Hindlimb muscle (tissue), 1 donor: ENCODE measurements at regions not wholly inside any gene's neighbourhood (a gene's known extent, or its start where the extent isn't known, plus 50 kb on each side); places are given as distances from the start of the nearest gene placed in this dataset.

Experiments used
- DNase-seq: peaks from one replicate; pipeline ENCODE4 v3.0.0-alpha.2; 2013

DNA sequence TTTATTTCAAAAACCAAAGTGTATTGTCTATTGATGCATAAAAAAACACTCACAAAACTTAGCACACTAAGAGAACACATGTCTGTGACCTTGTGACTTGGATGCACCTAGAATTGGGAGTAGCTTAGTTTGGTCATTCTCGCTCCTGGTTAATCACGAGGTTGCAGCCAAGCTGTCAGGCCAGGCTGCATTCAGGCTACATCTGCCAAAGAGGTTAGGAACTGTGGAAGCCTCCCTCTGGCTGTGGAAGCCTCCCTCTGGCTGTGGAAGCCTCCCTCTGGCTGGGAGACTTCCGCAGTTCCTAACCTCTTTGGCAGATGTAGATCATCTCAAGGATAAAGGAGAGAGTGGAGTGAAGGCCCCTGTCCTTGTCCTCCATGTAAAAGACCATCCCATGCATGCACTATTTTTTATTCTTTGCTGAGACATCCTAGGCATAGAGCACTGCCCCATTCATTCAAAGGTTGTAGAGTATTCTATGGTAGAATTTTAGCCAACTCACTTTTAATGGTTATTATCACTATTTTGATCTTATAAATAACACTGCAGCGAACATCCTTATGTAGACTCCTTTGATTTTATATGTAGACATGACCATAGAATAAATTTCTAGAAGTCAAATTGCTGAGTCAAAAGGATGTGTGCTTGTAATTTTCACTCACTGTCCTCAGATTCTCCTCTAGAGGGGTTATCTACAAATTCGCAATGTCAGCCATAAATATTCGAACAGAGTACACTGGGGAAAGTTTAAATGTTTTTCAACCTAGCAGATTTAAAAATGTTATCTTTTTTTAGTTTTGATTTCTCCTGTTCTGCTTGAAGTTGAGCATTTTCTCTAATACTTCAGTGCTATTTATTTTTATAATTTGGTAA, 63.0 kb upstream of the IGLL5 start:
- DNase-seq, result no peak

DNA sequence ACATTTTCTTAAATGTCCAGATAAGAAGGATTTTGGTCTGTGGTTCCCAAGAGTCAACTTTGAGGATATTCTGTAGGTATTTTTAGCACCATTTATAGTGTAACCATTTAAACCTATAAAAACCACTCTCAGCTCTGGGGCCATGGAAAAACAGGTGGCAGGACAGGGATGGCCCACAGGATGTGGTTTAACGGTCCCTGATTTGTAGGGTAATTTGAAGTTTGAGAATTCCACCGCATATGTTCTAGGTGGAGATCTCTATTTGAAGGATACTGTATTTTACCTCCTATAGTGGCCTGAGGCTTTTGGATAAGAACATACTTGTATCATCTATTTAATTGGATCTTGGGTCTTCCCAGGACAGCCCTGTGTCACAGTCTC, 62.4 kb upstream of the IGLL5 start:
- no peak for DNase-seq

DNA sequence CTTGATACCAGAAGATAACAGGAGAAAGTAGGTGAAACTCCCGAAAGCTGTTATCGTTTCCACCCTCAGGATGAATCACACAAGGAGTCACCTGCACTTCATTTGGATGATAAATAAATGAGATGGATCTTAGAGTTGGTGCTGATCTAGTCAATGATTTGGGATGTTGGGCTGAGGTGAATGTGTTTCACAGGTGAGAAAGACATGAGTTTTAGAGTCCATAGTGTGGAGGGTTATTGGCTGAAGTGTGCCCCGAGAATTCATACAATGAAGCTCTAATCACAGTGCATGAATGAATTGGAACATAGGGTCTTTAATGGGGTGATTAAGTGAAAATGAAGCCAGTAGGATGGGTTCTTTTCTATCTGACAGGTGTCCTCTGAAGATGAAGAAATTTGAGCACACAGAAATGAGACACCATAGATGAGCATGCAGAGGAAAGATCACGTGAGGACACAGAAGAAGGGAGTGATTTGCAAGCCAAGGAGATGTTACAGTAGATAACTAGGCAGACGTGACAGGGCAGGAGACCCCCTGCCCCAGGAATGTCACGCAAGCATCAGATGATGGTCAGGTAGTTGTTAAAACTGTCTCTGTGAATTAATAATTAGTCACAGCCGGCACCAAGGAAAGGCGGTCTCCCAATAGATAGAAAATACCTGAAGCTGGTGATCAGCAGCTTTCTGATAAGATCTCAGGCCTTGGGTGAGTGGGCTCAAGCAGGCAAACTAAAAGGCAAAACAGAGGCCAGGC, 60.3 kb upstream of the IGLL5 start:
- no peak for DNase-seq

DNA sequence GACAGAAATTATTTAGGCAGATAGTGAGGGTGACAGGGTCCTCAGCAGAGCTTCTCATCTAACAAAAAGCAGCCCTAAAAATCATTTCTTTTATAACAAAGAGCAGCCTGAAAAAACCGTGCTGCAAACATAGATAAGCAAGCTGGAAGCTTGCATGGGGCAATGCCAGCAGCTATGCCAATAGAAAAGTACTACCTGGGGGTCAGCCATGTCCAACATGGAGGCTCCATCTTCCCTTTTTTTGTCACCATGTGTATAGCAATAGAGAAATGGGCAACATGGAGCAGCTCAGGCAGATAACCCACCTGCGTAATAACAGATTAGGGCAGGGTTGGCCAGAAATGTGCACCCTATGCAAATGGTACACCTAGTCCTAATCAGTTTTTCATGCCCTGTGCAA, 57.4 kb upstream of the IGLL5 start:
- no peak for DNase-seq

DNA sequence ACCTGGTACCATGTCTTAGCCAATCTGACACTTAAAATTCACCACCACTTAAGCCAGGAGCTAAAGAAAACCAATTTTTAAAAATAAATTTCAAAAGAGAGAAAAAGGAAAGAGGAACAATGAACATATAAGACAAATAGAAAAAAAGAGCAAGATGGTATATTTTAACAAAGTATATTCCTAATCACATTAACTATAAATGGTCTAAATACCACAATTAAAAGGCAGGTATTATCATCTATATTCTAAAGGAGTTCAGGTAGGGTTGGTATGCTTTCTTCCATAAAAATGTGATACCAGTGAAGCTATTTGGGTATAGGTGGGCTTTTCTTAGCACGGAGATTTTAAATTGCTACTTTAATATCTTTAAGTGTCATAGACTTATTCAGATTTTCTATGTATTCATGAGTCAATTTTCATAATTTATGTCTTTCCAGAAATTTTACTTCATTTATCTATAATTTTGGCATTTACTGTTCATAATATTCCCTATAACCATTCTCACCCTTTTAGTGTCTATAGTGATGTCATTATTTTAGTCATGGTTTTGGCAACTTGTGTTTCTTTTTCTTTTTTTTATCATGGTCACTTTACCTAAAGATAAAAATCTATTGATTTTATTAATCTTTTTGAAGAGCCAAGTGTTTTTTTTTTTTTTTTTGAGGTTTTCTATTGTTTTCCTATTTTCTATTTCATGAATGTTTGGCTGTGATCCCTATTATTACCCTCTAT, 56.5 kb upstream of the IGLL5 start:
- DNase-seq, result no peak

DNA sequence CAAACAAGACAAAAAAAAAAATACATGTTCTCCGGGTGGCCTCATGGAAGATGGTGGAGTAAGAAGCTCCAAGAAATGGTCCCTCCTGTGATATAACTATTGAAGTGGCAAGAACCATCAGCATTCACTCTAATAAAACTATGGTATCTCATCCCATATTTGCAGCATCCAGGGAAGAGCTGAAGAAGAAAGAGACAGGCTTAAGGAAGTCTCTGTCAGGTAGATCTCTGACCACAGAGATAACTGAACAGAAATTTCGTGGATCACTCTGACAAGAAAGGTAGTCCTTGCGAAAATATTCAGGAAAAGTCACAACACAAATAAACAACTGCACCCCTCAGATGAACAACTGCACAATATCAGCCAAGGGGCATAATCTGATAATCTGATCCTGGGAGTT, 54.6 kb upstream of the IGLL5 start:
- no peak for DNase-seq

DNA sequence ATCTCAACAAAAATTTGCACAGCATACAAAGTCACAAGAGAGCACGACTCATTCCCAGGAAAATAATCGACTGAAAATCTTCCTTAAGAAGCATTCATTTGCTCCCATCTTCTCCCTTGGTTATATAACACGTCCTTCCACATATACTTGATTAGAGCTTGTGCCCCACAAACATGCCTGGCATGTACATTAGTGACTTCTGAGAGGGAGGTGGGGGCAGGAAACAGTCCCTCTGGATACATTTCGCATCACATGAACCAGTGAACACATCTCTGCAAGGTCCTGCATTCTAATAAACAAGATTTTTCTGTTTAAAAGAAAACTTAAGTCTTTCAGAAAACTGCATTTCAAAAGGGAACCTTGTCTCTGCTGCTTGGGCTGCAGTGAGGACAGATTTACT, 54.1 kb upstream of the IGLL5 start:
- no peak for DNase-seq

DNA sequence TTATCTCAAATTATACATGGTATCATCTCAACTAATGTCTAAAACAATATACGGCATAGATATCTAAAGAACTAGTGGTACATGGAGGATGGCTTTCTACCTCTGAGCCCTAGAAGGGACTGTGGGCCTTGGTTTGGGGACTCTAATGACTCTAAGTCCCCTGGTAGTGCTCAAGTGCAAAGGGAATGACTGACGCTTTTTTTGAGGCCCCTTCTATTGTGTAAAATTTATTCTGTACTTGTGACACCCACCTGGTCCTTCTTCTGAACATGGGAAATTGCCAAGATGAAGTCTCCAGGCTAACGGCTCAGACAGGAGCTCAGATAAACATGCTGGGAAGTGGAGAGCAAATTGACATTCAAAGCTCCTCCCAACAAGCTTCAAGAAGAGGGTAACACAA, 53.4 kb upstream of the IGLL5 start:
- no peak for DNase-seq

DNA sequence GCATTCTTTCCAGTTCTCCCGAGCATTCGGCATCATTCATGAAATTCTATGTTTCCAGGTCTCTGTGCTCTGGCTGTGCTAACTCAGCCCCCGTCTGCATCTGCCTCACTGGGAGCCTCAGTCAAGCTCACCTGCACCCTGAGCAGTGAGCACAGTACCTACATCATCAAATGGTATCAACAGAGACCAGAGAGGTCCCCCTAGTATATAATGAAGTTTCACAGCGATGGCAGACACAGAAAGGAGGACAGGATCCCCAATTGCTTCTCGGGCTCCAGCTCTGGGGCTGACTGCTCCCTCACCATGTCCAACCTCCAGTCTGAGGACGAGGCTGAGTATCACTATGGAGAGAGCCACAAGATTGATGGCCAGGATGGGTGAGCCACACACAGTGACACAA, 52.8 kb upstream of the IGLL5 start:
- no peak for DNase-seq

DNA sequence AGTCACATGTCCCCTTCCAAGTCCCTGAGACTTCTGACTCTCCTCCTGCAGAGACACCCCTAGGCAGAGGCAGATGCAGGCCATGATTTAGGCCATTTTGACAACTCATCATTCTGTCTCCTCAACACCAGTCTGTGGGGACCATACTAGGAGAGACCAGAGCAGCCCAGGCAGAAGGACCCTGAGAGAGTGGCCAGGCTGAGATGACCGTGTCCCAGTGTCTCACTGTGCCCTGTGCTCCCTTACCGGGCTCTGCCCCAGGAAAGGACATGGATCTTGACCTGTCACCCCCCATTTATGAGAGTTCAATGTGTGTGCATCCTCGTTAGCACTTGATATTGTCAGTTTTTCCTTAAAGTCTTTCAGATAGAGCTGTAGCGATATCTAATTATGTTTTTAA, 52.4 kb upstream of the IGLL5 start:
- DNase-seq, result no peak

DNA sequence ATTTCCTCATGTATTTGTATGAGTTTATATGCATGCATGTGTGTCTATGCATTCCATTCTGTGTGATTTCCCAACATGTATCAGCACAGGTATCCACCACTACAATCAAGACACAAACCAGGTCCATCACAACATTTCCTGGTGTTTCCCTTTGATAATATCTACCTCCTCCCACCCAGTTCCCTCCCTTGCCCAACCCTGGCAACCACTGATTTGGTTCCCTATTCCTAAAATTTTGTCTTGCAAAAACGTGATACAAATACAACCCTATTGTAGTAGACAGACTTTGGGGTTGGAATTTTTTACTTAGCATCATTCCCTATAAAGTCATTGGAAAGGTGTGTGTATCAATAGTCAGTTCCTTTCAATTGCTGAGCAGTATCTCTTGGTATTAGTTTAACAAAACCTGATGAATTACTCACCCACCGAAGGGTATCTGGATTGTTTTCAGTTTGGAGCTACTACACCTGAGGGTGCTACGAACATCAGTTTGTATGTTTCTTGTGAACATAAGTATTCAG, 51.8 kb upstream of the IGLL5 start:
- no peak for DNase-seq

DNA sequence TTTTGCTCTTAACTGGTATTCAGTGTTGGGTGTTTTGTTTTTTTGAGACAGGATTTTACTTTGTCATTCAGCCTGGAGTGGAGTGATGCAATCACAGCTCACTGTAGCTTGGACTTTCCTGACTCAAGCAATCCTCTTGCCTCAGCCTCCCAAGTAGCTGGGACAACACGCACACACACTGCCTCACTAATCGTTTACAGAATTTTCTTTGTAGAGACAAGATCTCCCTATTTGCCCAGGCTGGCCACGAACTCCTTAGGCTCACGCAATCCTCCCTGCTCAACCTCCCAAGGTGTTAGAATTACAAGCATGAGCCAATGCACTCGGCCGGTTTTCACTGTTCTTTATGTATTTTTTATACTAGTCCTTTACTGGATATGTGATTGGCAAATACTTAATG, 51.0 kb upstream of the IGLL5 start:
- DNase-seq, result no peak
